ENCODE measurements at regions not wholly inside any gene's neighbourhood (a gene's known extent, or its start where the extent isn't known, plus 50 kb on each side); places are given as distances from the start of the nearest gene placed in this dataset.
"Not testable (repeated sequence)": the region's sequence is repeated elsewhere in the genome, so short reads cannot be mapped to it uniquely, and the experiment has no call there.

- DNase-seq (no peak), ATAC-seq (no peak)
- peaks cover 0 to 5% (median 0%) of the 10 kb centered on the region in 9 donors for H3K9me3 Mint-ChIP-seq
- peaks cover 0 to under 1% (median 0%) of the 10 kb centered on the region in 3 donors for H3K36me3 Mint-ChIP-seq
- peak overlapping the region in 1 of 10 donors; percentile 49 for H3K27ac Mint-ChIP-seq
- peaks cover 0 to 3% (median 0%) of the 10 kb centered on the region in 5 donors for H3K27me3 Mint-ChIP-seq
- POLR2A ChIA-PET: no interaction called here
- peaks cover 0 to 2% (median 0%) of the 10 kb centered on the region in 4 donors for H3K4me1 Mint-ChIP-seq
- H3K4me3 Mint-ChIP-seq: no peak overlapping the region
Observed at GRCh38 chrX:155755706-155756337, 125.3 kb upstream of the VAMP7 start.

GRCh38 chrX:155751131-155751530 is 130.0 kb upstream of the VAMP7 start:
- Mint-ChIP-seq H3K4me3 (no peak overlapping the region), H3K27me3 (peaks cover 0 to 3% (median 0%) of the 10 kb centered on the region in 5 donors), H3K4me1 (peaks cover 0 to 2% (median 0%) of the 10 kb centered on the region in 4 donors), H3K9me3 (peaks cover 0 to 22% (median 0%) of the 10 kb centered on the region in 9 donors), H3K27ac (peak overlapping the region in 1 of 10 donors; percentile 14), H3K36me3 (no peaks in the 10 kb centered on the region)
- POLR2A ChIA-PET: no interaction called here
- ATAC-seq (no peak), DNase-seq (no peak)

- peaks cover 0 to 28% (median 1%) of the 10 kb centered on the region in 9 donors for H3K9me3 Mint-ChIP-seq
Observed at GRCh38 chrX:155747520-155747919, 133.6 kb upstream of the VAMP7 start.

GRCh38 chrX:155745792-155746191 is 133.0 kb upstream of the TMLHE start:
- POLR2A ChIA-PET: no interaction called here
- H3K36me3 Mint-ChIP-seq: peaks cover under 1 to 7% (median 2%) of the 10 kb centered on the region in 3 donors
- no peaks in the 10 kb centered on the region for H3K4me1 Mint-ChIP-seq
- DNase-seq (no peak), ATAC-seq (no peak)
- peaks cover 0 to 9% (median 0%) of the 10 kb centered on the region in 5 donors for H3K27me3 Mint-ChIP-seq
- no peak overlapping the region for H3K4me3 Mint-ChIP-seq
- no peak overlapping the region for H3K27ac Mint-ChIP-seq
- peaks cover 1 to 43% (median 7%) of the 10 kb centered on the region in 9 donors for H3K9me3 Mint-ChIP-seq

More at GRCh38 chrX:155747520-155747919, 133.6 kb upstream of the VAMP7 start:
- ATAC-seq: no peak
- peaks cover 0 to 3% (median 0%) of the 10 kb centered on the region in 5 donors for H3K27me3 Mint-ChIP-seq
- H3K36me3 Mint-ChIP-seq: no peaks in the 10 kb centered on the region
- DNase-seq: no peak
- H3K4me3 Mint-ChIP-seq: no peak overlapping the region
- no peak overlapping the region for H3K27ac Mint-ChIP-seq
- H3K4me1 Mint-ChIP-seq: no peaks in the 10 kb centered on the region
- POLR2A ChIA-PET: no interaction called here

GRCh38 chrX:155744534-155744933 is 131.8 kb upstream of the TMLHE start:
- Mint-ChIP-seq H3K4me3 (no peak overlapping the region), H3K9me3 (peaks cover 2 to 35% (median 11%) of the 10 kb centered on the region in 9 donors), H3K27ac (no peak overlapping the region), H3K4me1 (no peaks in the 10 kb centered on the region), H3K27me3 (peaks cover 0 to 11% (median 0%) of the 10 kb centered on the region in 5 donors), H3K36me3 (peaks cover 2 to 10% (median 5%) of the 10 kb centered on the region in 3 donors)
- ATAC-seq: no peak
- DNase-seq: no peak
- POLR2A ChIA-PET: no interaction called here

GRCh38 chrX:155728335-155728734 is 115.6 kb upstream of the TMLHE start:
- H3K4me3 Mint-ChIP-seq, H3K27me3 Mint-ChIP-seq, DNase-seq, H3K27ac Mint-ChIP-seq, POLR2A ChIA-PET, ATAC-seq, H3K36me3 Mint-ChIP-seq, H3K4me1 Mint-ChIP-seq: not testable (repeated sequence)
- peaks cover 4 to 23% (median 9%) of the 10 kb centered on the region in 9 donors for H3K9me3 Mint-ChIP-seq

GRCh38 chrX:155718972-155719586 is 106.3 kb upstream of the TMLHE start:
- no peaks in the 10 kb centered on the region for H3K27me3 Mint-ChIP-seq
- no peak for DNase-seq
- peaks cover 2 to 31% (median 9%) of the 10 kb centered on the region in 9 donors for H3K9me3 Mint-ChIP-seq
- H3K36me3 Mint-ChIP-seq: peaks cover 0 to 2% (median 0%) of the 10 kb centered on the region in 3 donors
- ATAC-seq: no peak
- no peaks in the 10 kb centered on the region for H3K4me1 Mint-ChIP-seq
- POLR2A ChIA-PET: no interaction called here
- no peak overlapping the region for H3K27ac Mint-ChIP-seq
- no peak overlapping the region for H3K4me3 Mint-ChIP-seq

GRCh38 chrX:155715141-155715540 is 102.4 kb upstream of the TMLHE start:
- POLR2A ChIA-PET: no interaction called here
- DNase-seq (no peak), ATAC-seq (no peak)
- H3K4me1 Mint-ChIP-seq: no peaks in the 10 kb centered on the region
- H3K27me3 Mint-ChIP-seq: no peaks in the 10 kb centered on the region
- peaks cover 0 to 19% (median 15%) of the 10 kb centered on the region in 3 donors for H3K36me3 Mint-ChIP-seq
- H3K27ac Mint-ChIP-seq: no peak overlapping the region
- peaks cover 13 to 50% (median 25%) of the 10 kb centered on the region in 9 donors for H3K9me3 Mint-ChIP-seq
- no peak overlapping the region for H3K4me3 Mint-ChIP-seq

- Mint-ChIP-seq H3K4me3 (no peak overlapping the region), H3K36me3 (peaks cover 0 to 4% (median 0%) of the 10 kb centered on the region in 3 donors), H3K27ac (no peak overlapping the region), H3K9me3 (peaks cover 0 to 12% (median 2%) of the 10 kb centered on the region in 9 donors), H3K4me1 (no peaks in the 10 kb centered on the region), H3K27me3 (no peaks in the 10 kb centered on the region)
- ATAC-seq (no peak), DNase-seq (no peak)
- POLR2A ChIA-PET: no interaction called here
Observed at GRCh38 chrX:155695419-155695818, 82.7 kb upstream of the TMLHE start.

GRCh38 chrX:155694649-155695048 is 81.9 kb upstream of the TMLHE start:
- no peak for ATAC-seq
- DNase-seq: no peak
- Mint-ChIP-seq H3K4me1 (no peaks in the 10 kb centered on the region), H3K36me3 (peaks cover 0 to 7% (median 0%) of the 10 kb centered on the region in 3 donors), H3K4me3 (no peak overlapping the region), H3K9me3 (peaks cover 0 to 11% (median 6%) of the 10 kb centered on the region in 9 donors), H3K27ac (no peak overlapping the region), H3K27me3 (peaks cover 0 to 2% (median 0%) of the 10 kb centered on the region in 5 donors)
- POLR2A ChIA-PET: no interaction called here

- Mint-ChIP-seq H3K9me3 (peaks cover 0 to 3% (median 0%) of the 10 kb centered on the region in 9 donors), H3K36me3 (no peaks in the 10 kb centered on the region), H3K27ac (no peak overlapping the region), H3K4me1 (no peaks in the 10 kb centered on the region), H3K4me3 (no peak overlapping the region), H3K27me3 (no peaks in the 10 kb centered on the region)
- DNase-seq (no peak), ATAC-seq (no peak)
- POLR2A ChIA-PET: no interaction called here
Observed at GRCh38 chrX:155682834-155683233, 70.1 kb upstream of the TMLHE start.

- H3K27ac Mint-ChIP-seq: no peak overlapping the region
- H3K27me3 Mint-ChIP-seq: peaks cover 0 to 1% (median 0%) of the 10 kb centered on the region in 5 donors
- H3K4me1 Mint-ChIP-seq: no peaks in the 10 kb centered on the region
- DNase-seq (no peak), ATAC-seq (no peak)
- H3K9me3 Mint-ChIP-seq: peaks cover 0 to 3% (median 0%) of the 10 kb centered on the region in 9 donors
- no peak overlapping the region for H3K4me3 Mint-ChIP-seq
- no peaks in the 10 kb centered on the region for H3K36me3 Mint-ChIP-seq
- POLR2A ChIA-PET: no interaction called here
Observed at GRCh38 chrX:155679715-155680114, 67.0 kb upstream of the TMLHE start.

- ATAC-seq (no peak), DNase-seq (no peak)
- POLR2A ChIA-PET: no interaction called here
- H3K9me3 Mint-ChIP-seq: peaks cover 0 to 5% (median 0%) of the 10 kb centered on the region in 9 donors
- no peaks in the 10 kb centered on the region for H3K36me3 Mint-ChIP-seq
- peaks cover 0 to 1% (median 0%) of the 10 kb centered on the region in 5 donors for H3K27me3 Mint-ChIP-seq
- H3K4me1 Mint-ChIP-seq: no peaks in the 10 kb centered on the region
- no peak overlapping the region for H3K27ac Mint-ChIP-seq
- H3K4me3 Mint-ChIP-seq: no peak overlapping the region
Observed at GRCh38 chrX:155673338-155673737, 60.6 kb upstream of the TMLHE start.
